SK-N-MC (cell line): ENCODE measurements at regions not wholly inside any gene's neighbourhood (a gene's known extent, or its start where the extent isn't known, plus 50 kb on each side); places are given as distances from the start of the nearest gene placed in this dataset.

Source experiments
- EZH2 ChIP-seq: fragments of 200-600 bp; sonication (generic); IDR thresholded peaks from one replicate; pipeline ENCODE4 v1.6.1; 2017; ENCODE audit warnings: antibody characterized with exemption
- POLR2AphosphoS5 ChIP-seq: IDR thresholded peaks from 2 replicates; pipeline ENCODE4 v1.6.1; 2012; ENCODE audit warnings: mild to moderate bottlenecking, low read depth, low read length, borderline replicate concordance

GRCh38 chr1:67484492-67484891, 54.3 kb upstream of the SERBP1 start:
- TF ChIP-seq EZH2, result no peak
- TF ChIP-seq POLR2AphosphoS5, result no peak
